MM.1S (cell line): ENCODE measurements at regions not wholly inside any gene's neighbourhood (a gene's known extent, or its start where the extent isn't known, plus 50 kb on each side); places are given as distances from the start of the nearest gene placed in this dataset.

Experiments
- DNase-seq: peaks from one replicate; pipeline ENCODE4 v3.0.0-alpha.2; 2015
- H2AFZ ChIP-seq: fragments of 300-600 bp; sonication (generic); 2 replicates; pipeline ENCODE4 v1.6.0; 2016; ENCODE audit warnings: antibody characterized with exemption, low read length
- H3F3A ChIP-seq: fragments of 300-600 bp; sonication (generic); 2 replicates; pipeline ENCODE4 v1.6.1; 2016; ENCODE audit warnings: mild to moderate bottlenecking, antibody characterized with exemption, low read length, moderate library complexity, mixed read lengths; ENCODE audit not compliant: insufficient read depth
- H3K27ac ChIP-seq: fragments of 300-600 bp; sonication (generic); 2 replicates; pipeline ENCODE4 v1.5.1; 2016; ENCODE audit warnings: mild to moderate bottlenecking, low read length
- H3K27me3 ChIP-seq: fragments of 300-600 bp; sonication (generic); replicated peaks from 2 replicates; pipeline ENCODE4 v1.6.0; 2016; ENCODE audit warnings: low read length; ENCODE audit not compliant: insufficient read depth
- H3K36me3 ChIP-seq: fragments of 300-600 bp; sonication (generic); replicated peaks from 2 replicates; pipeline ENCODE4 v1.6.1; 2016; ENCODE audit warnings: mild to moderate bottlenecking, low read length, mixed read lengths; ENCODE audit not compliant: insufficient read depth
- H3K4me1 ChIP-seq: fragments of 300-600 bp; sonication (generic); 2 replicates; pipeline ENCODE4 v1.6.1; 2016; ENCODE audit warnings: low read length, mixed read lengths
- H3K4me2 ChIP-seq: fragments of 300-600 bp; sonication (generic); 2 replicates; pipeline ENCODE4 v1.6.0; 2016; ENCODE audit warnings: low read depth, low read length
- H3K4me3 ChIP-seq: fragments of 300-600 bp; sonication (generic); 2 replicates; pipeline ENCODE4 v1.5.1; 2016; ENCODE audit warnings: low read length, mixed read lengths
- H3K79me2 ChIP-seq: fragments of 300-600 bp; sonication (generic); 2 replicates; pipeline ENCODE4 v1.6.1; 2016; ENCODE audit warnings: mixed run types, low read length, mixed read lengths
- H3K9ac ChIP-seq: fragments of 300-600 bp; sonication (generic); 2 replicates; pipeline ENCODE4 v1.6.1; 2016; ENCODE audit warnings: low read length, mixed read lengths
- H3K9me2 ChIP-seq: fragments of 300-600 bp; sonication (generic); replicated peaks from 2 replicates; pipeline ENCODE4 v1.6.1; 2016; ENCODE audit warnings: mild to moderate bottlenecking, low read length, mixed read lengths; ENCODE audit not compliant: insufficient read depth
- H3K9me3 ChIP-seq: fragments of 300-600 bp; sonication (generic); replicated peaks from 2 replicates; pipeline ENCODE4 v1.6.1; 2016; ENCODE audit warnings: mild to moderate bottlenecking, low read length, mixed read lengths; ENCODE audit not compliant: insufficient read depth
- H4K20me1 ChIP-seq: fragments of 300-600 bp; sonication (generic); 2 replicates; pipeline ENCODE4 v1.6.1; 2016; ENCODE audit warnings: mild to moderate bottlenecking, low read length, moderate library complexity, mixed read lengths; ENCODE audit not compliant: insufficient read depth
- EZH2 ChIP-seq: fragments of 300-600 bp; sonication (generic); optimal IDR thresholded peaks from 2 replicates; pipeline ENCODE3; 2017; ENCODE audit warnings: low read depth, mild to moderate bottlenecking, antibody characterized with exemption, low read length, mixed read lengths
- EZH2phosphoT487 ChIP-seq: fragments of 300-600 bp; sonication (generic); IDR thresholded peaks from 2 replicates; pipeline ENCODE4 v1.6.1; 2018; ENCODE audit warnings: antibody characterized with exemption, low read length
- TF ChIP-seq, protein P1 (sequence below): fragments of 300-600 bp; sonication (generic); IDR thresholded peaks from 2 replicates; pipeline ENCODE4 v1.5.1; 2016; ENCODE audit warnings: antibody characterized with exemption, low read length, mixed read lengths

DNA sequence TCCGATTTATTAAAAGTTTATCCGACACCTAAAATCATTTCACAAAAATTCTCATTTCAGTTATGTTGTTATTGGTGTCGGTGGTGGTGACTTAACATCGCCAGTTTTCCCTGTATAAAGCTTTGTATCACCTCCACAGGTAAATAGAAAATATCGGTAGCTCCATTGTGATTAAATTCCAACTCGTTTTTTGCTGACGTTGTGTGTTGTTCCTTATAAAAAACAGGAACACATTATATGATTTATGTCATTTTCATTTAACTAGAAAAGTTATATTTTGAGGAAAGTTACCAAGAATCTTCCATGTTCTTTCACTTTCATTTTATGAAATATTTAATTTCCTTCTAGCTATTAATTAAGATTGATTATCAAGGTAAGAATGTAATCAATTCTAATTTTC, 635.9 kb downstream of the CDH18 start:
- Histone ChIP-seq H3K36me3 (no peaks in the 10 kb centered on the region), H3K27me3 (no peaks in the 10 kb centered on the region), H3K27ac (no peak overlapping the region), H3K9me2 (no peaks in the 10 kb centered on the region), H3K4me2 (no peak overlapping the region), H3F3A (no peaks in the 10 kb centered on the region), H3K9me3 (no peaks in the 10 kb centered on the region), H2AFZ (no peak overlapping the region), H3K79me2 (no peaks in the 10 kb centered on the region), H4K20me1 (no peaks in the 10 kb centered on the region), H3K9ac (no peak overlapping the region), H3K4me1 (no peaks in the 10 kb centered on the region), H3K4me3 (no peak overlapping the region)
- no peak for DNase-seq
- TF ChIP-seq, protein P1, sequence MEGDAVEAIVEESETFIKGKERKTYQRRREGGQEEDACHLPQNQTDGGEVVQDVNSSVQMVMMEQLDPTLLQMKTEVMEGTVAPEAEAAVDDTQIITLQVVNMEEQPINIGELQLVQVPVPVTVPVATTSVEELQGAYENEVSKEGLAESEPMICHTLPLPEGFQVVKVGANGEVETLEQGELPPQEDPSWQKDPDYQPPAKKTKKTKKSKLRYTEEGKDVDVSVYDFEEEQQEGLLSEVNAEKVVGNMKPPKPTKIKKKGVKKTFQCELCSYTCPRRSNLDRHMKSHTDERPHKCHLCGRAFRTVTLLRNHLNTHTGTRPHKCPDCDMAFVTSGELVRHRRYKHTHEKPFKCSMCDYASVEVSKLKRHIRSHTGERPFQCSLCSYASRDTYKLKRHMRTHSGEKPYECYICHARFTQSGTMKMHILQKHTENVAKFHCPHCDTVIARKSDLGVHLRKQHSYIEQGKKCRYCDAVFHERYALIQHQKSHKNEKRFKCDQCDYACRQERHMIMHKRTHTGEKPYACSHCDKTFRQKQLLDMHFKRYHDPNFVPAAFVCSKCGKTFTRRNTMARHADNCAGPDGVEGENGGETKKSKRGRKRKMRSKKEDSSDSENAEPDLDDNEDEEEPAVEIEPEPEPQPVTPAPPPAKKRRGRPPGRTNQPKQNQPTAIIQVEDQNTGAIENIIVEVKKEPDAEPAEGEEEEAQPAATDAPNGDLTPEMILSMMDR = no peak
- TF ChIP-seq EZH2phosphoT487 (no peak), EZH2 (no peak)

DNA sequence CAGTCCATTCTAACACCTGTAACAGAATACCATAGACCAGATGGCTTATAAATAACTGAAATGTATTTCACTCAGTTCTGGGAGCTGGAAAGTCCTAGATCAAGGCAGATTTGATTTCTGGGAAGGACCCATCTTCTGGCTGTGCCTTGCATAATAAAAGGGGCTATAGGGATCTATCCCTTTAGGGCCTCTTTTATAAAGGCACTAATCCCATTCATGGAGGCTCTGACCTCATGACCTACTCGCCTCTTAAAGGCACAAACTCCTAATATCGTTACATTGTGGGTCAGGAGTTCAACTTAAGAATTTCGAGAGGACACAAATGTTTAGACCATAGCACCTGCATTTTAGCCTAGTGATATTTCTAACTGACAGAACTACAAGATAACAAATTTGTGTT, 619.0 kb downstream of the CDH18 start:
- Histone ChIP-seq H3K4me2 (no peak overlapping the region), H3K9me2 (no peaks in the 10 kb centered on the region), H3F3A (no peaks in the 10 kb centered on the region), H3K4me1 (no peaks in the 10 kb centered on the region), H3K9me3 (no peaks in the 10 kb centered on the region), H4K20me1 (no peaks in the 10 kb centered on the region), H3K36me3 (no peaks in the 10 kb centered on the region), H3K27ac (no peak overlapping the region), H3K9ac (no peak overlapping the region), H3K27me3 (no peaks in the 10 kb centered on the region), H3K79me2 (no peaks in the 10 kb centered on the region), H3K4me3 (no peak overlapping the region), H2AFZ (no peak overlapping the region)
- no peak for DNase-seq
- TF ChIP-seq, protein P1 = no peak
- no peak for TF ChIP-seq EZH2phosphoT487
- no peak for TF ChIP-seq EZH2

DNA sequence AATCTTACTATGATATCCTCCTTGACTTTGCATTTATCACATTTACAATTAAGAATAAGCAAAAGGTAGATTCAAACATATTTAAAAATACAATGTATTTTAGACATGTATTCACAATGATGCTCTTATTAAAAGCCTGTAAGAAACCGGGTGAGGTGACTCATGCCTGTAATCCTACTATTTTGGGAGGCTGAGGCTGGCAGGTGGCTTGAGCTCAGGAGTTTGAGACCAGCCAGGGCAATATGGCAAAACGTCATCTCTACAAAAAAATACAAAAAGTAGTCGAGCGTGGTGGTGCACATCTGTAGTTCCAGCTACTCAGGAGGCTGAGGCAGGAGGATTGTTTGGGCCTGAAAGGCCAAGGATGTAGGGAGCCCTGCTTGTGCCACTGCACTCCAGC, 618.4 kb downstream of the CDH18 start:
- DNase-seq = no peak
- no peaks in the 10 kb centered on the region for H3K9me2 ChIP-seq
- no peak overlapping the region for H2AFZ ChIP-seq
- H3K4me2 ChIP-seq = no peak overlapping the region
- H3K4me1 ChIP-seq = no peaks in the 10 kb centered on the region
- H3K9me3 ChIP-seq = no peaks in the 10 kb centered on the region
- no peak overlapping the region for H3K9ac ChIP-seq
- H3K27me3 ChIP-seq = no peaks in the 10 kb centered on the region
- H3K27ac ChIP-seq = no peak overlapping the region
- no peaks in the 10 kb centered on the region for H3K79me2 ChIP-seq
- H3F3A ChIP-seq = no peaks in the 10 kb centered on the region
- H4K20me1 ChIP-seq = no peaks in the 10 kb centered on the region
- TF ChIP-seq, protein P1 = no peak
- TF ChIP-seq EZH2 = no peak
- no peak for TF ChIP-seq EZH2phosphoT487
- no peaks in the 10 kb centered on the region for H3K36me3 ChIP-seq
- no peak overlapping the region for H3K4me3 ChIP-seq
